Ureter (tissue), 1 donor: ENCODE measurements at regions not wholly inside any gene's neighbourhood (a gene's known extent, or its start where the extent isn't known, plus 50 kb on each side); places are given as distances from the start of the nearest gene placed in this dataset.
"Not testable (repeated sequence)": the region's sequence is repeated elsewhere in the genome, so short reads cannot be mapped to it uniquely, and the experiment has no call there.

Source experiments
- DNase-seq: peaks from one replicate; pipeline ENCODE4 v3.0.0-alpha.2; 2020; ENCODE audit warnings: low spot score
- donor health status: DM: yes; HTN: yes; CAD: no.

DNA sequence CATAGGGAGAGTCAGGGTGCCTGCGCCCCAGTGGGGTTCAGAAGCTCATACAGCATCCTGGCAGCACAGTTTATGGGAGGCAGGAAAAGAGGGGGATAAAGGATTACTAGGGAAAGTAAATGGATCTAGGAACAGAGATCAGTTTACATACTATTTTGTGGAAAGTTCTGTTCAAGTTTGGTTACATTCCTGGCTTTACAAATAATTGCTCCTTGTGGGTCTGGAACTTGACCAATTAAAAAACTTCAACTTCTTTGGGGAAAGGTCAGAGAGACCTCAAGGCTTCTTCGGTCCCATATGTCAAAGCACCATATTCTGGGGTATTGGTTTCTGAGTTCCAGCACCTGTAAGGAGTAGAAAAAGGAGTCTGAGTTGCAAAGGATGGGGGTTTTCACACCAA, 64.1 kb downstream of the ZDHHC19 start:
- no peak for DNase-seq

DNA sequence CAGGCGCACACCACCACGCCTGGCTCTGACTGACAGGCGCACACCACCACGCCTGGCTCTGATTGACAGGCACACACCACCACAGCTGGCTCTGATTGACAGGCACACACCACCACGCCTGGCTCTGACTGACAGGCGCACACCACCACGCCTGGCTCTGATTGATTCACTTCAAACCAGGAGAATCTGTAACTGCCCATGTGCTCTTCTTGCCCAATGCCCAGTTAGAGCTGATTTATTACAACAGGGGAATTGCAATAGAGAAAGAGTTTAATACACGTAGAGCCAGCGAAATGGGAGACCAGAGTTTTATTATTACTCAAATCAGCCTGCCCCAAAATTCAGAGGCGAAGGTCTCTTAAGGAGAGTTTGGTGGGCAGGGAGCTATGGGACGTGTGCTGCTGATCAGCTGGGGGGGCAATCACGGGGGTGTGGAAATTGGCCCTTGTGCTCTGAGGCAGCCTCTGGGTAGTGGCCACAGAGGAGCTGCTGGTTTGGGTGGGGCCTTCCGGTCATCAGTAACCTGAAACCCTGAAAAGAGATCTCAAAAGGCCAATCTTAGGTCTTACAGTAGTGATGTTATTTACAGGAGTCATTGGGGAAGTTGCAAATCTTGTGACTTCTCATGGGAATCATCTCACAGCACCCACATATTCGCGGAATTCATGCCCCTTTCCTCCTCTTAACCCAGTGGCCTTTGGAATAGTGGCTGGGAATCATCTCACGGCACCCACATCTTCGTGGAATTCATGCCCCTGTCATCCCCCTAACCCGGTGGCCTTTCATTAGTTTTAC, 63.8 kb upstream of the TFRC start:
- DNase-seq: no peak

- no peak for DNase-seq
These were observed 62.7 kb upstream of the TFRC start for GRCh38 chr3:196144383-196145105.

- no peak for DNase-seq
These were observed 62.0 kb upstream of the TFRC start for GRCh38 chr3:196143708-196144382.

- peak; percentile 84 for DNase-seq
These were observed 60.5 kb upstream of the TFRC start for GRCh38 chr3:196142202-196142956.

GRCh38 chr3:196141866-196142201, 59.9 kb upstream of the TFRC start:
- no peak for DNase-seq

GRCh38 chr3:196141052-196141865, 59.4 kb upstream of the TFRC start:
- DNase-seq: no peak

- DNase-seq: no peak
These were observed 58.3 kb upstream of the TFRC start for GRCh38 chr3:196140224-196140623.

DNA sequence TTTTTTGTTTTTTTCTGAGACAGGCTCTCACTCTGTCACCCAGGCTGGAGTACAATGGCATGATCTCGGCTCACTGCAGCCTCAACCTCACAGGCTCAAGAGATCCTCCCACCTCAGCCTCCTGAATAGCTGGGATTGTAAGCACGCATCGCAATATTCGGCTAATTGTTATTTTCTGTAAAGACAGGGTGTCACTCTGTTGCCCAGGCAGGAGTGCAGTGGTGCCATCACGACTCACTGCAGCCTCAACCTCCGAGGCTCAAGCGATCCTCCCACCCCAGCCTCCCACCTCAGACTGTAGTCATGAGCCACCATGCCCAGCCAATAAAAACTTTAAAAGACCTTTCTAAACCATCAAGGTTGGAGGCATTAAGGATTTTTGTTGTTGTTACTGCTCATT, 57.4 kb upstream of the TFRC start:
- no peak for DNase-seq

GRCh38 chr3:196138482-196139254, 56.8 kb upstream of the TFRC start:
- DNase-seq: no peak

DNA sequence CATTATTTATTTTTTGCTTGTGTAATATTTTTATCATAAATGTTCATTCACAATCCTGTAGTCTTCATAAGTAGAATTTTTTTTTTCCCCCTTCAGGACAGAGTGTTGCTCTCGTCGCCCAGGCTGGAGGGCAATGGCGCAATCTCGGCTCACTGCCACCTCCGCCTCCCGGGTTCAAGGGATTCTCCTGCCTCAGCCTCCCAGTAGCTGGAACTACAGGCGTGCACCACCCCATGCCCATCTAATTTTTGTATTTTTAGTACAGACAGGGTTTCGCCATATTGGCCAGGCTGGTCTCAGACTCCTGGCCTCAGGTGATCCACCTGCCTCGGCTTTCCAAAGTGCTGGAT, 54.7 kb upstream of the TFRC start:
- DNase-seq: not testable (repeated sequence)

- no peak for DNase-seq
These were observed 54.1 kb upstream of the TFRC start for GRCh38 chr3:196135693-196136639.

- DNase-seq: no peak
These were observed 52.8 kb upstream of the TFRC start for GRCh38 chr3:196134691-196135090.

GRCh38 chr3:196133869-196134268, 52.0 kb upstream of the TFRC start:
- not testable (repeated sequence) for DNase-seq

DNA sequence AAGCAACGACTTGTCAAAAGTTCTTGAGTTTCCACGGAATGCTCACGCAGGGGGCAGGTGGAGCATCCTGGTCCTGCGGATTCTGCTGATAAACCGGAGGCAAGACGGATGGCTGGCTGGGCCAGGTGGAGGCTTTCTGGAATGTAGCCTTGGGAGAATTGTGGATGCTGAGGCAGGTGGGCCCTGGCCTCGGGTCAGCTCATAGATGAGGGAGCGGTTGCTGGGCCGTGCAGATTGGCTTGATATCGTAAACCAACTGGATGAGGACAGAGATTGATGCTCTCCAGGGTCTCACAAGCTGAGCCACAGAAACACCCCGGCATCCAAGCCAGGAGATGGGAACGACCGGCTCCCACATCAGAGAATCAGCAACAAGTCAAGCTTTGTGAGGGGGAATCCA, 50.0 kb upstream of the TFRC start:
- DNase-seq: no peak
